Stimulated activated CD8-positive, alpha-beta memory T cell treated with anti-CD3 and anti-CD28 coated beads, Interleukin-7, amount 100 ng/mL, for 48 hours (primary cell): ENCODE measurements at regions not wholly inside any gene's neighbourhood (a gene's known extent, or its start where the extent isn't known, plus 50 kb on each side); places are given as distances from the start of the nearest gene placed in this dataset.

Experiments used
- DNase-seq, 2 donors: peaks; one replicate each; pipeline ENCODE4 v3.0.0-alpha.2; 2020; ENCODE audit warnings: low read depth in 1 of 2; ENCODE audit errors: extremely low read depth in 1 of 2

- DNase-seq = no peak
Observed at GRCh38 chr3:124588794-124589193, 141.5 kb upstream of the UMPS start.

- no peak for DNase-seq
Observed at GRCh38 chr3:124591699-124592098, 138.6 kb upstream of the UMPS start.

GRCh38 chr3:124592658-124593441 is 137.4 kb upstream of the UMPS start:
- peak in 1 of 2 donors; percentile 7 for DNase-seq

GRCh38 chr3:124593442-124593829 is 136.8 kb upstream of the UMPS start:
- DNase-seq = no peak

GRCh38 chr3:124594581-124594980 is 135.7 kb upstream of the UMPS start:
- DNase-seq = no peak

GRCh38 chr3:124597273-124597672 is 133.0 kb upstream of the UMPS start:
- DNase-seq = no peak

GRCh38 chr3:124597979-124598378 is 132.3 kb upstream of the UMPS start:
- DNase-seq = no peak

GRCh38 chr3:124599147-124599765 is 131.0 kb upstream of the UMPS start:
- no peak for DNase-seq

- no peak for DNase-seq
Observed at GRCh38 chr3:124599779-124600693, 130.2 kb upstream of the UMPS start.

- no peak for DNase-seq
Observed at GRCh38 chr3:124600765-124601164, 129.5 kb upstream of the UMPS start.

GRCh38 chr3:124601190-124601589 is 129.1 kb upstream of the UMPS start:
- DNase-seq = no peak

GRCh38 chr3:124602980-124603627 is 127.1 kb upstream of the UMPS start:
- no peak for DNase-seq

GRCh38 chr3:124605781-124606579 is 124.3 kb upstream of the UMPS start:
- no peak for DNase-seq

- no peak for DNase-seq
Observed at GRCh38 chr3:124607163-124607562, 123.1 kb upstream of the UMPS start.

- DNase-seq = no peak
Observed at GRCh38 chr3:124609402-124609801, 120.8 kb upstream of the UMPS start.

GRCh38 chr3:124610130-124610529 is 120.1 kb upstream of the UMPS start:
- DNase-seq = no peak

GRCh38 chr3:124611520-124611919 is 118.7 kb upstream of the UMPS start:
- no peak for DNase-seq

- no peak for DNase-seq
Observed at GRCh38 chr3:124615896-124616543, 114.2 kb upstream of the UMPS start.

- DNase-seq = no peak
Observed at GRCh38 chr3:124617177-124617576, 113.1 kb upstream of the UMPS start.
